Caco-2 (cell line): ENCODE measurements at regions not wholly inside any gene's neighbourhood (a gene's known extent, or its start where the extent isn't known, plus 50 kb on each side); places are given as distances from the start of the nearest gene placed in this dataset.

Experiments
- BruUV-seq: library from RNA; stranded (reverse); fragments of 400-500 nt; replicated peaks from 2 replicates; lab custom pipeline; 2021; lab: Mats Ljungman, UMichigan
- CTCF ChIA-PET: fragments of 300-600 bp; sonication (Branson Sonifier 250); formaldehyde crosslinking; loops from one replicate; lab custom pipeline; 2022; ENCODE audit warnings: antibody characterized with exemption; lab: Charles Lee
- POLR2A ChIA-PET: fragments of 300-600 bp; sonication (Branson Sonifier 250); formaldehyde crosslinking; loops from one replicate; lab custom pipeline; 2022; ENCODE audit warnings: antibody characterized with exemption; lab: Charles Lee
- DNase-seq, 2 experiments: peaks; one replicate each; pipeline versions ENCODE4 v3.0.0 to v3.0.0-alpha.2; 2020 to 2022
- H3K27me3 ChIP-seq: replicated peaks from 2 replicates; pipeline ENCODE4 v1.6.0; 2011; ENCODE audit warnings: low read length; ENCODE audit not compliant: control insufficient read depth, insufficient read depth
- H3K36me3 ChIP-seq: 2 replicates; pipeline ENCODE4 v1.5.1; 2011; ENCODE audit warnings: low read length; ENCODE audit not compliant: control insufficient read depth, insufficient read depth
- H3K4me1 ChIP-seq: fragments of 250-450 bp; sonication (Bioruptor Pico); 2 replicates; pipeline ENCODE4 v1.5.1; 2020; ENCODE audit warnings: mild to moderate bottlenecking
- H3K4me3 ChIP-seq: 2 replicates; pipeline ENCODE4 v1.5.1; 2011; ENCODE audit warnings: low read depth, mild to moderate bottlenecking, control low read depth, low read length
- H3K9me3 ChIP-seq: fragments of 250-450 bp; sonication (Bioruptor Pico); 2 replicates; pipeline ENCODE4 v1.5.1; 2020; ENCODE audit warnings: mild to moderate bottlenecking, moderate library complexity
- H3K27ac Mint-ChIP-seq: one replicate; pipeline ENCODE4 v1.8.0; 2022; ENCODE audit warnings: mixed read lengths; ENCODE audit not compliant: unreplicated experiment
- H3K27me3 Mint-ChIP-seq: one replicate; pipeline ENCODE4 v1.8.0; 2022; ENCODE audit warnings: mixed read lengths; ENCODE audit not compliant: insufficient read depth, unreplicated experiment
- H3K36me3 Mint-ChIP-seq: one replicate; pipeline ENCODE4 v1.8.0; 2022; ENCODE audit warnings: mild to moderate bottlenecking, mixed read lengths; ENCODE audit not compliant: insufficient read depth, unreplicated experiment
- H3K4me1 Mint-ChIP-seq: one replicate; pipeline ENCODE4 v1.8.0; 2022; ENCODE audit warnings: low read depth, mixed read lengths; ENCODE audit not compliant: unreplicated experiment
- H3K4me3 Mint-ChIP-seq: one replicate; pipeline ENCODE4 v1.8.0; 2022; ENCODE audit warnings: mild to moderate bottlenecking, moderate library complexity, mixed read lengths; ENCODE audit not compliant: unreplicated experiment
- H3K9me3 Mint-ChIP-seq: one replicate; pipeline ENCODE4 v1.8.0; 2022; ENCODE audit warnings: mixed read lengths; ENCODE audit not compliant: unreplicated experiment
- CTCF ChIP-seq, 2 experiments: fragments of 200-600 bp in 1 of 2; IDR thresholded peaks; 1 replicate in 1 of 2; 2 replicates in 1 of 2; pipeline versions ENCODE4 v1.5.1 to v1.8.0; 2011 to 2022; ENCODE audit warnings: antibody characterized with exemption in 1 of 2, control low read depth in 1 of 2, inconsistent platforms in 1 of 2, low read depth in 1 of 2, low read length in 1 of 2, mild to moderate bottlenecking in 1 of 2, moderate library complexity in 1 of 2; ENCODE audit not compliant: insufficient read depth in 1 of 2, severe bottlenecking in 1 of 2, unreplicated experiment in 1 of 2
- intact Hi-C: fragments of 100-400 bp; cut with micrococcal nuclease; formaldehyde crosslinking; loops from one replicate; pipeline ENCODE4 v1.10.0; 2022; ENCODE audit not compliant: unreplicated experiment

GRCh38 chr2:81467096-81467495 lies 1162.5 kb upstream of the LRRTM1 start:
- H3K4me3 Mint-ChIP-seq: no peak overlapping the region
- intact Hi-C loops: no loop called here
- no peaks in the 10 kb centered on the region for H3K27me3 ChIP-seq
- no peaks in the 10 kb centered on the region for H3K36me3 ChIP-seq
- no peaks in the 10 kb centered on the region for H3K9me3 ChIP-seq
- ChIA-PET CTCF (no interaction called here), POLR2A (no interaction called here)
- H3K27me3 Mint-ChIP-seq: peaks cover 11% of the 10 kb centered on the region
- H3K36me3 Mint-ChIP-seq: no peaks in the 10 kb centered on the region
- H3K9me3 Mint-ChIP-seq: peaks cover 9% of the 10 kb centered on the region
- TF ChIP-seq CTCF (IDR thresholded peaks at IDR 0.05; ENCODE audit: insufficient read depth in 1 of 2, low read depth in 1 of 2, low read length in 1 of 2, severe bottlenecking in 1 of 2, unreplicated experiment in 1 of 2): no peak
- H3K4me1 Mint-ChIP-seq: no peaks in the 10 kb centered on the region
- no peak overlapping the region for H3K4me3 ChIP-seq
- DNase-seq: no peak
- BruUV-seq: no TSS peak
- H3K27ac Mint-ChIP-seq: no peak overlapping the region
- no peaks in the 10 kb centered on the region for H3K4me1 ChIP-seq

GRCh38 chr2:81462420-81462819 lies 1157.9 kb upstream of the LRRTM1 start:
- no peaks in the 10 kb centered on the region for H3K4me1 Mint-ChIP-seq
- no peaks in the 10 kb centered on the region for H3K36me3 ChIP-seq
- POLR2A ChIA-PET: no interaction called here
- H3K27ac Mint-ChIP-seq: no peak overlapping the region
- H3K9me3 ChIP-seq: no peaks in the 10 kb centered on the region
- intact Hi-C loops: no loop called here
- no peak overlapping the region for H3K4me3 Mint-ChIP-seq
- no peak overlapping the region for H3K4me3 ChIP-seq
- no peaks in the 10 kb centered on the region for H3K4me1 ChIP-seq
- CTCF ChIA-PET: no interaction called here
- peaks cover 2% of the 10 kb centered on the region for H3K9me3 Mint-ChIP-seq
- TF ChIP-seq CTCF (IDR thresholded peaks at IDR 0.05; ENCODE audit: insufficient read depth in 1 of 2, low read depth in 1 of 2, low read length in 1 of 2, severe bottlenecking in 1 of 2, unreplicated experiment in 1 of 2): no peak
- H3K27me3 ChIP-seq: no peaks in the 10 kb centered on the region
- H3K27me3 Mint-ChIP-seq: peaks cover 14% of the 10 kb centered on the region
- no peak for DNase-seq
- no peaks in the 10 kb centered on the region for H3K36me3 Mint-ChIP-seq
- BruUV-seq: no TSS peak

GRCh38 chr2:81445176-81445575 lies 1140.6 kb upstream of the LRRTM1 start:
- CTCF ChIA-PET: no interaction called here
- intact Hi-C loops: no loop called here
- H3K4me1 Mint-ChIP-seq: no peaks in the 10 kb centered on the region
- no peaks in the 10 kb centered on the region for H3K27me3 ChIP-seq
- BruUV-seq: no TSS peak
- H3K4me1 ChIP-seq: no peaks in the 10 kb centered on the region
- TF ChIP-seq CTCF (IDR thresholded peaks at IDR 0.05; ENCODE audit: insufficient read depth in 1 of 2, low read depth in 1 of 2, low read length in 1 of 2, severe bottlenecking in 1 of 2, unreplicated experiment in 1 of 2): no peak
- no peak overlapping the region for H3K4me3 ChIP-seq
- POLR2A ChIA-PET: no interaction called here
- no peaks in the 10 kb centered on the region for H3K36me3 ChIP-seq
- no peaks in the 10 kb centered on the region for H3K36me3 Mint-ChIP-seq
- no peak for DNase-seq
- H3K4me3 Mint-ChIP-seq: no peak overlapping the region
- H3K9me3 Mint-ChIP-seq: no peaks in the 10 kb centered on the region
- peaks cover 11% of the 10 kb centered on the region for H3K27me3 Mint-ChIP-seq
- H3K27ac Mint-ChIP-seq: no peak overlapping the region
- H3K9me3 ChIP-seq: no peaks in the 10 kb centered on the region; the same call in 1 of the 2 replicates
